Right lobe of liver (tissue), 4 donors: ENCODE measurements at regions not wholly inside any gene's neighbourhood (a gene's known extent, or its start where the extent isn't known, plus 50 kb on each side); places are given as distances from the start of the nearest gene placed in this dataset.

ENCODE experiments used
- CTCF ChIP-seq, 4 donors: fragments of 200-600 bp in 3 of 4; fragments of 450-650 bp in 1 of 4; IDR thresholded peaks; one replicate each; pipeline versions ENCODE4 v1.5.1 to v1.8.0; 2016 to 2022; ENCODE audit warnings: antibody characterized with exemption in 4 of 4, mild to moderate bottlenecking in 2 of 4
- POLR2A ChIP-seq: fragments of 450-650 bp; IDR thresholded peaks from one replicate; pipeline ENCODE4 v1.6.1; 2017; ENCODE audit warnings: antibody characterized with exemption, mild to moderate bottlenecking
- donor health status: DM: no; HTN: no; CAD: no.
- donor health status: DM: no; HTN: no; CAD: no.
- donor health status: DM: no; HTN: yes; CAD: no.

- TF ChIP-seq CTCF (IDR thresholded peaks at IDR 0.05) (no peak), POLR2A (no peak)
These were observed 447.8 kb upstream of the BTBD3 start for GRCh38 chr20:11469795-11470435.
